ENCODE measurements at regions not wholly inside any gene's neighbourhood (a gene's known extent, or its start where the extent isn't known, plus 50 kb on each side); places are given as distances from the start of the nearest gene placed in this dataset.

DNA sequence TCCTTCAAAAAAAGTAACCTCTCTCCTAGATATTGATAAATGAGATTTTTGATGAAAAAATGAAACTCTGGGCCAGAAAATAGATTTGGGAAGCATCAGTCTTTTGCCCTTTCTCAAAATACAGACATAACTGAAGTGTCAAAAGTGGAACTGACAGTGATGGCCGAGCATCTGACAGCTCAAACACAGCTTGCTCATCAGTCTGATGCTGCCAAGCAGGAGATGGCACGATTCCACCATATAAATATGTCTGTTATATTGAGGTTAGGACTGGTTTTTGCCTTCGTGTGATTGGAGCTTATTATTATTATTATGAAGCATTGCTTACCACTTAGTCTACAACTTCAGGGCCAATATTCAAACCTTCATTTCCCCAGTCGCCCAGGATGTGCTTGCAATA is 152.6 kb upstream of the EPHA3 start:
- TF ChIP-seq SALL2 (tag by site-specific recombination; IDR thresholded peaks at IDR 0.05; ENCODE audit: borderline replicate concordance): no peak
- TF ChIP-seq ZNF157 (tag by site-specific recombination; IDR thresholded peaks at IDR 0.05): no peak
- TF ChIP-seq, protein P1, sequence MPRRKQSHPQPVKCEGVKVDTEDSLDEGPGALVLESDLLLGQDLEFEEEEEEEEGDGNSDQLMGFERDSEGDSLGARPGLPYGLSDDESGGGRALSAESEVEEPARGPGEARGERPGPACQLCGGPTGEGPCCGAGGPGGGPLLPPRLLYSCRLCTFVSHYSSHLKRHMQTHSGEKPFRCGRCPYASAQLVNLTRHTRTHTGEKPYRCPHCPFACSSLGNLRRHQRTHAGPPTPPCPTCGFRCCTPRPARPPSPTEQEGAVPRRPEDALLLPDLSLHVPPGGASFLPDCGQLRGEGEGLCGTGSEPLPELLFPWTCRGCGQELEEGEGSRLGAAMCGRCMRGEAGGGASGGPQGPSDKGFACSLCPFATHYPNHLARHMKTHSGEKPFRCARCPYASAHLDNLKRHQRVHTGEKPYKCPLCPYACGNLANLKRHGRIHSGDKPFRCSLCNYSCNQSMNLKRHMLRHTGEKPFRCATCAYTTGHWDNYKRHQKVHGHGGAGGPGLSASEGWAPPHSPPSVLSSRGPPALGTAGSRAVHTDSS (tag by site-specific recombination; IDR thresholded peaks at IDR 0.05): no peak
- TF ChIP-seq ZNF10 (tag by site-specific recombination; IDR thresholded peaks at IDR 0.05): no peak
- no peak for TF ChIP-seq ZBTB10 (tag by site-specific recombination; IDR thresholded peaks at IDR 0.05)
- no peak for TF ChIP-seq ZNF843 (tag by site-specific recombination; IDR thresholded peaks at IDR 0.05)
- TF ChIP-seq ZNF830 (tag by site-specific recombination; IDR thresholded peaks at IDR 0.05; ENCODE audit: low read depth): no peak
- TF ChIP-seq ZNF521 (tag by site-specific recombination; IDR thresholded peaks at IDR 0.05): no peak
- no peak for TF ChIP-seq ZNF391 (tag by site-specific recombination; IDR thresholded peaks at IDR 0.05; ENCODE audit: borderline replicate concordance, low read depth)
- no peak for TF ChIP-seq ZNF791 (tag by site-specific recombination; IDR thresholded peaks at IDR 0.05)
- no peak for TF ChIP-seq ZFHX2 (tag by site-specific recombination; conservative IDR thresholded peaks at IDR 0.05)
- no peak overlapping the region for H3K27ac ChIP-seq (ENCODE audit: extremely low read depth, low read depth, low read length)
- no peaks in the 10 kb centered on the region for H3K36me3 ChIP-seq (ENCODE audit: control insufficient read depth in 2 of 2, insufficient read depth in 1 of 2, low read length in 2 of 2)
- ChIA-PET POLR2A (no interaction called here), CTCF (interaction anchor here (0.6 kb wide), 1 partner anchor 843 kb away, joined by 4 read pairs; no protein-coding TSS in a partner anchor)
- no peaks in the 10 kb centered on the region for H3K9me3 ChIP-seq (ENCODE audit: control insufficient read depth, insufficient read depth, low read depth, low read length)
- H3K4me3 ChIP-seq (ENCODE audit: low read depth, low read length): no peak overlapping the region
- no peaks in the 10 kb centered on the region for H3K4me1 ChIP-seq (ENCODE audit: control insufficient read depth, insufficient read depth, low read length)

- CTCF ChIA-PET: no interaction called here
- no peaks in the 10 kb centered on the region for H3K9me3 ChIP-seq (ENCODE audit: control insufficient read depth, insufficient read depth, low read depth, low read length)
- TF ChIP-seq CTCF (tag by site-specific recombination; IDR thresholded peaks at IDR 0.05): no peak
- no peak for TF ChIP-seq ZNF549 (tag by site-specific recombination; IDR thresholded peaks at IDR 0.05)
- no peak for TF ChIP-seq ZNF701 (tag by site-specific recombination; IDR thresholded peaks at IDR 0.05)
- TF ChIP-seq ZNF157 (tag by site-specific recombination; IDR thresholded peaks at IDR 0.05): no peak
- TF ChIP-seq, protein P2, sequence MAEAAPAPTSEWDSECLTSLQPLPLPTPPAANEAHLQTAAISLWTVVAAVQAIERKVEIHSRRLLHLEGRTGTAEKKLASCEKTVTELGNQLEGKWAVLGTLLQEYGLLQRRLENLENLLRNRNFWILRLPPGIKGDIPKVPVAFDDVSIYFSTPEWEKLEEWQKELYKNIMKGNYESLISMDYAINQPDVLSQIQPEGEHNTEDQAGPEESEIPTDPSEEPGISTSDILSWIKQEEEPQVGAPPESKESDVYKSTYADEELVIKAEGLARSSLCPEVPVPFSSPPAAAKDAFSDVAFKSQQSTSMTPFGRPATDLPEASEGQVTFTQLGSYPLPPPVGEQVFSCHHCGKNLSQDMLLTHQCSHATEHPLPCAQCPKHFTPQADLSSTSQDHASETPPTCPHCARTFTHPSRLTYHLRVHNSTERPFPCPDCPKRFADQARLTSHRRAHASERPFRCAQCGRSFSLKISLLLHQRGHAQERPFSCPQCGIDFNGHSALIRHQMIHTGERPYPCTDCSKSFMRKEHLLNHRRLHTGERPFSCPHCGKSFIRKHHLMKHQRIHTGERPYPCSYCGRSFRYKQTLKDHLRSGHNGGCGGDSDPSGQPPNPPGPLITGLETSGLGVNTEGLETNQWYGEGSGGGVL (tag by site-specific recombination; IDR thresholded peaks at IDR 0.05): no peak
- no peak for TF ChIP-seq ZNF292 (tag by site-specific recombination; IDR thresholded peaks at IDR 0.05; ENCODE audit: borderline replicate concordance, low read depth)
- TF ChIP-seq ZNF558 (tag by site-specific recombination; IDR thresholded peaks at IDR 0.05): no peak
- TF ChIP-seq ZNF777 (tag by site-specific recombination; IDR thresholded peaks at IDR 0.05; ENCODE audit: borderline replicate concordance): no peak
- TF ChIP-seq ZBTB1 (tag by site-specific recombination; IDR thresholded peaks at IDR 0.05): no peak
- TF ChIP-seq ZNF248 (tag by site-specific recombination; IDR thresholded peaks at IDR 0.05): no peak
- no peak for TF ChIP-seq PRDM10 (tag by site-specific recombination; IDR thresholded peaks at IDR 0.05)
- no peak for TF ChIP-seq ZNF791 (tag by site-specific recombination; IDR thresholded peaks at IDR 0.05)
- TF ChIP-seq ZNF174 (tag by site-specific recombination; IDR thresholded peaks at IDR 0.05): no peak
- TF ChIP-seq ZNF239 (tag by site-specific recombination; IDR thresholded peaks at IDR 0.05): no peak
These were observed 152.1 kb upstream of the EPHA3 start for GRCh38 chr3:88955274-88955673.

More at GRCh38 chr3:88955274-88955673, 152.1 kb upstream of the EPHA3 start:
- Histone ChIP-seq H3K36me3 (ENCODE audit: control insufficient read depth in 2 of 2, insufficient read depth in 1 of 2, low read length in 2 of 2) (no peaks in the 10 kb centered on the region), H3K27ac (ENCODE audit: extremely low read depth, low read depth, low read length) (no peak overlapping the region), H3K4me1 (ENCODE audit: control insufficient read depth, insufficient read depth, low read length) (no peaks in the 10 kb centered on the region), H3K4me3 (ENCODE audit: low read depth, low read length) (no peak overlapping the region)
- POLR2A ChIA-PET: no interaction called here

Data from HEK293 (cell line).